GM12878 (cell line): ENCODE measurements at regions not wholly inside any gene's neighbourhood (a gene's known extent, or its start where the extent isn't known, plus 50 kb on each side); places are given as distances from the start of the nearest gene placed in this dataset.
A peak's percentile ranks its signal among the peaks of the same experiment; 100 is the strongest.

Source experiments
- ATAC-seq: fragments of 200-7000 bp; cut with Tn5 transposase; 3 replicates; pipeline ENCODE4 v1.9.1; 2020; ENCODE audit warnings: mild to moderate bottlenecking, moderate library complexity
- BruUV-seq: library from RNA; stranded (reverse); fragments of 400-500 nt; replicated peaks from 2 replicates; lab custom pipeline; 2021; lab: Mats Ljungman, UMichigan
- CTCF ChIA-PET: fragments of 300-600 bp; sonication (Branson Sonifier 250); formaldehyde crosslinking; extraction: SDS; loops from one replicate; lab custom pipeline; 2021; ENCODE audit warnings: inconsistent platforms; lab: Yijun Ruan, JAX
- POLR2A ChIA-PET: fragments of 350-600 bp; formaldehyde crosslinking; extraction: SDS; loops from one replicate; lab custom pipeline; 2021; ENCODE audit warnings: inconsistent platforms; lab: Charles Lee
- RAD21 ChIA-PET: fragments of 300-600 bp; sonication (Branson Sonifier 250); formaldehyde crosslinking; loops from one replicate; lab custom pipeline; 2023; ENCODE audit warnings: antibody characterized with exemption; ENCODE audit not compliant: unreplicated experiment; lab: Charles Lee
- SMC1A ChIA-PET: fragments of 300-600 bp; sonication (Branson Sonifier 250); formaldehyde crosslinking; loops from one replicate; lab custom pipeline; 2023; ENCODE audit not compliant: unreplicated experiment, uncharacterized antibody; lab: Charles Lee
- DNase-seq: peaks from one replicate; pipeline ENCODE4 v3.0.0-alpha.2; 2011; ENCODE audit warnings: low read depth, low spot score
- FAIRE-seq: peaks from 3 replicates; lab custom pipeline; 2011; peaks lifted over from hg19 to GRCh38; lab: Jason Lieb, UNC
- H2AFZ ChIP-seq: 2 replicates; pipeline ENCODE4 v1.6.0; 2011; ENCODE audit warnings: low read depth, low read length, control low read depth; ENCODE audit not compliant: control insufficient read depth
- H3K27ac ChIP-seq: 2 replicates; pipeline ENCODE4 v1.5.1; 2011; ENCODE audit warnings: control low read depth; ENCODE audit not compliant: control insufficient read depth, insufficient read depth
- H3K27me3 ChIP-seq, 2 experiments: replicated peaks in 1 of 2; 2 replicates each; pipeline versions ENCODE4 v1.6.0 to v1.6.1; 2011; ENCODE audit warnings: low read length in 1 of 2; ENCODE audit not compliant: control insufficient read depth in 2 of 2, insufficient read depth in 2 of 2
- H3K36me3 ChIP-seq, 2 experiments: 2 replicates each; pipeline ENCODE4 v1.5.1; 2011; ENCODE audit warnings: low read length in 1 of 2; ENCODE audit not compliant: control insufficient read depth in 2 of 2, insufficient read depth in 2 of 2
- H3K4me1 ChIP-seq: 2 replicates; pipeline ENCODE4 v1.6.1; 2011; ENCODE audit warnings: mild to moderate bottlenecking, low read length, moderate library complexity, mixed read lengths; ENCODE audit not compliant: control insufficient read depth, insufficient read depth
- H3K4me2 ChIP-seq: 2 replicates; pipeline ENCODE4 v1.6.0; 2011; ENCODE audit warnings: control low read depth; ENCODE audit not compliant: control insufficient read depth, insufficient read depth
- H3K4me3 ChIP-seq: fragments of 200-600 bp; sonication (generic); 2 replicates; pipeline ENCODE4 v1.5.1; 2016
- H3K79me2 ChIP-seq: 2 replicates; pipeline ENCODE4 v1.6.0; 2011; ENCODE audit warnings: low read length; ENCODE audit not compliant: control insufficient read depth, insufficient read depth
- H3K9ac ChIP-seq: 2 replicates; pipeline ENCODE4 v1.8.0; 2011; ENCODE audit warnings: low read length, control low read depth, mixed read lengths; ENCODE audit not compliant: control insufficient read depth, insufficient read depth
- H3K9me3 ChIP-seq: replicated peaks from 3 replicates; pipeline ENCODE4 v1.5.1; 2011; ENCODE audit warnings: mild to moderate bottlenecking, low read length; ENCODE audit not compliant: control insufficient read depth, insufficient read depth
- H4K20me1 ChIP-seq: 2 replicates; pipeline ENCODE4 v1.6.0; 2011; ENCODE audit not compliant: control insufficient read depth, insufficient read depth
- ATF2 ChIP-seq: IDR thresholded peaks from 2 replicates; pipeline ENCODE4 v1.6.1; 2012; ENCODE audit warnings: low read length, inconsistent platforms
- CBFB ChIP-seq: IDR thresholded peaks from 2 replicates; pipeline ENCODE4 v1.6.1; 2016; ENCODE audit warnings: antibody characterized with exemption, low read depth
- CBX5 ChIP-seq: sonication (generic); IDR thresholded peaks from 2 replicates; pipeline ENCODE4 v1.6.1; 2016; ENCODE audit warnings: low read depth, moderate library complexity, mild to moderate bottlenecking, inconsistent platforms
- EP300 ChIP-seq, 2 experiments: fragments of 150-350 bp in 1 of 2; IDR thresholded peaks; 2 replicates each; pipeline ENCODE4 v1.6.1; 2011 to 2012; ENCODE audit warnings: low read depth in 2 of 2, low read length in 2 of 2, borderline replicate concordance in 1 of 2, improper control_type of control experiment in 1 of 2, inconsistent platforms in 1 of 2; ENCODE audit not compliant: control insufficient read depth in 1 of 2
- GATAD2B ChIP-seq: fragments of 450-650 bp; conservative IDR thresholded peaks from 2 replicates; pipeline ENCODE4 v1.6.1; 2017; ENCODE audit warnings: low read depth, mild to moderate bottlenecking, moderate library complexity
- PAX8 ChIP-seq: fragments of 450-650 bp; IDR thresholded peaks from 2 replicates; pipeline ENCODE4 v1.6.1; 2017; ENCODE audit warnings: mild to moderate bottlenecking, moderate library complexity
- SMARCA5 ChIP-seq: fragments of 450-650 bp; IDR thresholded peaks from 2 replicates; pipeline ENCODE4 v1.6.1; 2017; ENCODE audit warnings: mild to moderate bottlenecking
- SMC3 ChIP-seq: IDR thresholded peaks from 2 replicates; pipeline ENCODE4 v1.6.1; 2011; ENCODE audit warnings: low read length, improper control_type of control experiment, borderline replicate concordance
- WGBS: methylation state at CpG from one replicate; pipeline ENCODE4 v1.1.6; 2016; ENCODE audit warnings: low lambda C conversion rate; ENCODE audit not compliant: insufficient replicate concordance, insufficient coverage; ENCODE audit errors: missing lambda C conversion rate; 5-methylcytosine and 5-hydroxymethylcytosine counted together
- in situ Hi-C: fragments of 300-500 bp; cut with MboI; formaldehyde crosslinking; loops from 9 replicates; pipeline ENCODE4 v1.14.3; 2018; ENCODE audit warnings: mixed read lengths
- intact Hi-C: fragments of 100-400 bp; cut with micrococcal nuclease; formaldehyde crosslinking; loops from one replicate; pipeline ENCODE4 v1.14.2; 2022; ENCODE audit not compliant: unreplicated experiment

- no peak for TF ChIP-seq EP300 (IDR thresholded peaks at IDR 0.05; ENCODE audit: borderline replicate concordance in 1 of 2, control insufficient read depth in 1 of 2, low read depth in 2 of 2, low read length in 2 of 2)
These were observed 850.1 kb downstream of the TBC1D32 start (continued) for GRCh38 chr6:120484146-120484545.

GRCh38 chr6:120478650-120479049 lies 855.6 kb downstream of the TBC1D32 start:
- in situ Hi-C loops (no loop called here), intact Hi-C loops (no loop called here)
- BruUV-seq: no TSS peak
- no peak for TF ChIP-seq GATAD2B
- TF ChIP-seq CBFB: no peak
- TF ChIP-seq SMC3: no peak
- TF ChIP-seq CBX5: 0 out of 2 replicates have a peak, but pooled peaks have one; percentile 47
- TF ChIP-seq ATF2: no peak
- no peak for TF ChIP-seq SMARCA5
- TF ChIP-seq PAX8: no peak
- Histone ChIP-seq H3K36me3 (no peaks in the 10 kb centered on the region), H3K27ac (no peak overlapping the region), H2AFZ (no peak overlapping the region), H3K27me3 (no peaks in the 10 kb centered on the region), H3K9ac (no peak overlapping the region), H4K20me1 (no peaks in the 10 kb centered on the region), H3K4me3 (no peak overlapping the region), H3K4me1 (no peaks in the 10 kb centered on the region), H3K9me3 (no peaks in the 10 kb centered on the region), H3K4me2 (no peak overlapping the region), H3K79me2 (no peaks in the 10 kb centered on the region)
- WGBS: 0% methylated on average over 1 of the region's 1 CpG
- FAIRE-seq (no peak), DNase-seq (no peak), ATAC-seq (no peak)
- CTCF ChIA-PET: no interaction called here
- SMC1A ChIA-PET: no interaction called here
- RAD21 ChIA-PET: no interaction called here
- POLR2A ChIA-PET: no interaction called here
